HL-60 (cell line): ENCODE measurements at regions not wholly inside any gene's neighbourhood (a gene's known extent, or its start where the extent isn't known, plus 50 kb on each side); places are given as distances from the start of the nearest gene placed in this dataset.

Experiments
- CTCF ChIP-seq: IDR thresholded peaks from one replicate; pipeline ENCODE4 v1.5.1; 2011; ENCODE audit warnings: low read length, control low read depth, inconsistent platforms; ENCODE audit not compliant: insufficient read depth
- SPI1 ChIP-seq: IDR thresholded peaks from 2 replicates; pipeline ENCODE4 v1.6.1; 2012; ENCODE audit warnings: low read depth, mild to moderate bottlenecking, borderline replicate concordance

DNA sequence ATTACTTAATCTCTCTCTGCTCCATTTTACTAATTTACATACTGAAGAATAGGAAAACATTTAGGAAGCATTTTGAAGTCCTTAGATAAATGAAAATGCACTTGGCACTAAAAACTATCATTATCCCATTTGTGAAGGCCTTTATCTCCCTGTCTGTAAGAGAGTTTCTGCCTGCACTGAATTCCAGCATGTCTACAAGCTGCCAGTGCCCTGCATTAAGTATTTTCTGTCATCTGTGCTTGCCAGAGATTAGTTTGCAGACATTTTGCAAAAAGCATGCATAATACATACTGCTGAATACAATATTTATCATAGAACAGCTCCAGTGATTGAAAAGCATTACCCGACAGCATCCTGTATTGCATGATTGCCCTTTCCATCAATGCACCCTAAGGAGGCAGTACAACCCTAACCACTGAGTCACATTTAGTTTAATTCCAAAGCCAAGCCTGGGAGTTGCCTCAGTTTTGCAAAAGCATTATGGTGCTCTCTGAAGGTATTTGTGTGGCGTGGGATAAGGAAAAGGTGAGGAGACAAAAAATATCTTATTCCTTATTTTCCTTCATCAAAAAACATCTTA, 280.2 kb upstream of the TOM1L1 start:
- no peak for TF ChIP-seq CTCF
- TF ChIP-seq SPI1 = no peak
